ENCODE measurements at regions not wholly inside any gene's neighbourhood (a gene's known extent, or its start where the extent isn't known, plus 50 kb on each side); places are given as distances from the start of the nearest gene placed in this dataset.
A peak's percentile ranks its signal among the peaks of the same experiment; 100 is the strongest.
"Not testable (repeated sequence)": the region's sequence is repeated elsewhere in the genome, so short reads cannot be mapped to it uniquely, and the experiment has no call there.

GRCh38 chr6:9236443-9236842, 801.1 kb upstream of the SLC35B3 start:
- no peak for ATAC-seq
- no peak for DNase-seq (ENCODE audit: low spot score)

- DNase-seq (ENCODE audit: low spot score) (no peak), ATAC-seq (no peak)
These were observed 798.3 kb upstream of the SLC35B3 start for GRCh38 chr6:9233686-9234085.

GRCh38 chr6:9233226-9233625, 797.9 kb upstream of the SLC35B3 start:
- DNase-seq (ENCODE audit: low spot score) (no peak), ATAC-seq (no peak)

- no peak for ATAC-seq
- no peak for DNase-seq (ENCODE audit: low spot score)
These were observed 790.1 kb upstream of the SLC35B3 start for GRCh38 chr6:9225441-9225871.

GRCh38 chr6:9224539-9224938, 789.2 kb upstream of the SLC35B3 start:
- DNase-seq (ENCODE audit: low spot score) (no peak), ATAC-seq (no peak)

GRCh38 chr6:9213717-9214116, 778.4 kb upstream of the SLC35B3 start:
- ATAC-seq; DNase-seq (ENCODE audit: low spot score): not testable (repeated sequence)

GRCh38 chr6:9208966-9209365, 773.6 kb upstream of the SLC35B3 start:
- DNase-seq (ENCODE audit: low spot score) (no peak), ATAC-seq (no peak)

- ATAC-seq: no peak
- no peak for DNase-seq (ENCODE audit: low spot score)
These were observed 770.3 kb upstream of the SLC35B3 start for GRCh38 chr6:9205645-9206044.

- ATAC-seq (no peak), DNase-seq (ENCODE audit: low spot score) (no peak)
These were observed 768.8 kb upstream of the SLC35B3 start for GRCh38 chr6:9204171-9204570.

- DNase-seq (ENCODE audit: low spot score): no peak
- ATAC-seq: no peak
These were observed 765.4 kb upstream of the SLC35B3 start for GRCh38 chr6:9200712-9201111.

- ATAC-seq: no peak
These were observed 762.4 kb upstream of the SLC35B3 start for GRCh38 chr6:9197726-9198125.

GRCh38 chr6:9195322-9195721, 760.0 kb upstream of the SLC35B3 start:
- no peak for DNase-seq (ENCODE audit: low spot score)
- no peak for ATAC-seq

More at GRCh38 chr6:9197726-9198125, 762.4 kb upstream of the SLC35B3 start:
- no peak for DNase-seq (ENCODE audit: low spot score)

- DNase-seq (ENCODE audit: low spot score): no peak
- no peak for ATAC-seq
These were observed 757.1 kb upstream of the SLC35B3 start for GRCh38 chr6:9192405-9192909.

GRCh38 chr6:9186148-9186547, 750.8 kb upstream of the SLC35B3 start:
- no peak for DNase-seq (ENCODE audit: low spot score)
- no peak for ATAC-seq

GRCh38 chr6:9178071-9178470, 742.7 kb upstream of the SLC35B3 start:
- no peak for ATAC-seq
- DNase-seq (ENCODE audit: low spot score): no peak

- ATAC-seq: no peak
- no peak for DNase-seq (ENCODE audit: low spot score)
These were observed 737.9 kb upstream of the SLC35B3 start for GRCh38 chr6:9173229-9173628.

- no peak for ATAC-seq
These were observed 736.8 kb upstream of the SLC35B3 start for GRCh38 chr6:9172096-9172495.

GRCh38 chr6:9168669-9169068, 733.3 kb upstream of the SLC35B3 start:
- ATAC-seq: no peak
- DNase-seq (ENCODE audit: low spot score): no peak

More at GRCh38 chr6:9172096-9172495, 736.8 kb upstream of the SLC35B3 start:
- no peak for DNase-seq (ENCODE audit: low spot score)

- no peak for DNase-seq (ENCODE audit: low spot score)
- no peak for ATAC-seq
These were observed 726.4 kb upstream of the SLC35B3 start for GRCh38 chr6:9161731-9162130.

- no peak for DNase-seq (ENCODE audit: low spot score)
- ATAC-seq: no peak
These were observed 723.7 kb upstream of the SLC35B3 start for GRCh38 chr6:9159051-9159450.

- no peak for DNase-seq (ENCODE audit: low spot score)
- ATAC-seq: no peak
These were observed 720.5 kb upstream of the SLC35B3 start for GRCh38 chr6:9155836-9156235.

GRCh38 chr6:9143140-9143539, 707.8 kb upstream of the SLC35B3 start:
- ATAC-seq: no peak

GRCh38 chr6:9140951-9141460, 705.7 kb upstream of the SLC35B3 start:
- DNase-seq (ENCODE audit: low spot score) (peak; percentile 46), ATAC-seq (peak; percentile 57)

More at GRCh38 chr6:9143140-9143539, 707.8 kb upstream of the SLC35B3 start:
- no peak for DNase-seq (ENCODE audit: low spot score)
